K562 (cell line): ENCODE measurements at regions not wholly inside any gene's neighbourhood (a gene's known extent, or its start where the extent isn't known, plus 50 kb on each side); places are given as distances from the start of the nearest gene placed in this dataset.
A peak's percentile ranks its signal among the peaks of the same experiment; 100 is the strongest.

Experiments
- ATAC-seq: fragments of 200-7000 bp; cut with Tn5 transposase; 3 replicates; pipeline ENCODE4 v1.9.1; 2020; ENCODE audit warnings: moderate library complexity
- BruUV-seq: library from RNA; stranded (reverse); fragments of 400-500 nt; replicated peaks from 2 replicates; lab custom pipeline; 2021; lab: Mats Ljungman, UMichigan
- CTCF ChIA-PET: fragments of 300-600 bp; formaldehyde crosslinking; extraction: SDS; loops from one replicate; lab custom pipeline; 2021; ENCODE audit warnings: low intra/inter-chr PET ratio; lab: Yijun Ruan, JAX
- POLR2A ChIA-PET: fragments of 300-600, 350-650 bp; sonication (Branson Sonifier 250); formaldehyde crosslinking; extraction: SDS; loops from one replicate; lab custom pipeline; 2021; ENCODE audit warnings: antibody characterized with exemption, inconsistent platforms; lab: Yijun Ruan, JAX
- DNase-seq, 4 experiments: peaks; one replicate each; pipeline versions ENCODE4 v3.0.0 to v3.0.0-alpha.2; 2011 to 2018; ENCODE audit warnings: low spot score in 3 of 4, mixed read lengths in 3 of 4; ENCODE audit errors: extremely low read depth in 1 of 4
- FAIRE-seq: peaks from 2 replicates; lab custom pipeline; 2011; peaks lifted over from hg19 to GRCh38; lab: Jason Lieb, UNC
- H2AFZ ChIP-seq: 2 replicates; pipeline ENCODE4 v1.6.0; 2011; ENCODE audit warnings: low read depth, low read length, control low read depth, inconsistent platforms
- H3K27ac ChIP-seq: fragments of 200-600 bp; 3 replicates; pipeline ENCODE4 v1.8.0; 2011; ENCODE audit warnings: low read depth, mild to moderate bottlenecking, control low read depth, inconsistent platforms, low read length, moderate library complexity, mixed read lengths; ENCODE audit errors: extremely low read depth
- H3K27me3 ChIP-seq, 2 experiments: fragments of 300-600 bp in 1 of 2; 2 replicates in 1 of 2; 3 replicates in 1 of 2; pipeline versions ENCODE4 v1.6.0 to v1.8.0; 2011; ENCODE audit warnings: inconsistent platforms in 2 of 2, low read length in 2 of 2, mild to moderate bottlenecking in 1 of 2, mixed read lengths in 1 of 2, moderate library complexity in 1 of 2; ENCODE audit not compliant: control insufficient read depth in 2 of 2, insufficient read depth in 2 of 2
- H3K36me3 ChIP-seq: fragments of 300-600 bp; 3 replicates; pipeline ENCODE4 v1.8.0; 2011; ENCODE audit warnings: mild to moderate bottlenecking, low read length, inconsistent platforms; ENCODE audit not compliant: control insufficient read depth, insufficient read depth
- H3K4me1 ChIP-seq, 2 experiments: fragments of 200-600 bp in 1 of 2; replicated peaks in 1 of 2; 2 replicates in 1 of 2; 3 replicates in 1 of 2; pipeline versions ENCODE4 v1.5.1 to v1.8.0; 2011; ENCODE audit warnings: inconsistent platforms in 2 of 2, low read length in 2 of 2, mild to moderate bottlenecking in 1 of 2, mixed read lengths in 1 of 2, moderate library complexity in 1 of 2; ENCODE audit not compliant: control insufficient read depth in 2 of 2, insufficient read depth in 2 of 2
- H3K4me2 ChIP-seq: 2 replicates; pipeline ENCODE4 v1.6.1; 2011; ENCODE audit warnings: low read length, control low read depth, inconsistent platforms, mixed read lengths; ENCODE audit not compliant: insufficient read depth
- H3K4me3 ChIP-seq: fragments of 200-600 bp; sonication (generic), shearing (Covaris generic); 2 replicates; pipeline ENCODE4 v1.5.1; 2016; ENCODE audit warnings: control low read depth, inconsistent platforms
- H3K79me2 ChIP-seq: fragments of 200-600 bp; 3 replicates; pipeline ENCODE4 v1.8.0; 2011; ENCODE audit warnings: low read length, inconsistent platforms; ENCODE audit not compliant: control insufficient read depth, insufficient read depth
- H3K9ac ChIP-seq, 2 experiments: 2 replicates each; pipeline versions ENCODE4 v1.6.0 to v1.6.1; 2011; ENCODE audit warnings: low read depth in 2 of 2, low read length in 2 of 2, control low read depth in 1 of 2, inconsistent platforms in 1 of 2, mild to moderate bottlenecking in 1 of 2, mixed read lengths in 1 of 2; ENCODE audit not compliant: insufficient read depth in 1 of 2
- H3K9me1 ChIP-seq: one replicate; pipeline ENCODE4 v1.6.0; 2011; ENCODE audit warnings: inconsistent platforms, mild to moderate bottlenecking, low read length, moderate library complexity; ENCODE audit not compliant: control insufficient read depth, insufficient read depth
- H3K9me3 ChIP-seq: replicated peaks from 2 replicates; pipeline ENCODE4 v1.5.1; 2011; ENCODE audit warnings: low read depth, low read length, inconsistent platforms; ENCODE audit not compliant: control insufficient read depth, insufficient read depth
- H4K20me1 ChIP-seq: replicated peaks from 2 replicates; pipeline ENCODE4 v1.6.1; 2011; ENCODE audit warnings: low read length, inconsistent platforms, mixed read lengths; ENCODE audit not compliant: control insufficient read depth, insufficient read depth
- ARID2 ChIP-seq: fragments of 450-650 bp; IDR thresholded peaks from 2 replicates; pipeline ENCODE4 v1.6.1; 2017; ENCODE audit warnings: antibody characterized with exemption, mild to moderate bottlenecking
- KDM5B ChIP-seq: fragments of 200-600 bp; sonication (generic); IDR thresholded peaks from 2 replicates; pipeline ENCODE4 v1.6.1; 2012; ENCODE audit warnings: low read depth, mild to moderate bottlenecking, moderate library complexity, low read length, control low read depth, inconsistent platforms; ENCODE audit not compliant: insufficient replicate concordance
- MAX ChIP-seq: sonication (generic); formaldehyde crosslinking; IDR thresholded peaks from 2 replicates; pipeline ENCODE4 v1.9.0; 2022; ENCODE audit warnings: mild to moderate bottlenecking, missing genetic modification reagents
- NFIC ChIP-seq: fragments of 450-650 bp; IDR thresholded peaks from 2 replicates; pipeline ENCODE4 v1.6.1; 2017; ENCODE audit warnings: mild to moderate bottlenecking, inconsistent platforms
- NRF1 ChIP-seq, 2 experiments: fragments of 450-650 bp; IDR thresholded peaks in 1 of 2; conservative IDR thresholded peaks in 1 of 2; 2 replicates each; pipeline ENCODE4 v1.6.1; 2014; ENCODE audit warnings: mild to moderate bottlenecking in 2 of 2
- TCF7L2 ChIP-seq: fragments of 150-350 bp; IDR thresholded peaks from 2 replicates; pipeline ENCODE4 v1.6.1; 2016; ENCODE audit warnings: low read depth, mild to moderate bottlenecking, low read length, moderate library complexity
- whole genome bisulfite sequencing: fragments of 100-300 bp; shearing (Covaris generic); methylation state at CpG from one replicate; pipeline ENCODE4 v1.1.6; 2016; ENCODE audit warnings: low coverage, mixed read lengths; ENCODE audit not compliant: insufficient coverage; ENCODE audit errors: missing lambda C conversion rate; 5-methylcytosine and 5-hydroxymethylcytosine counted together
- in situ Hi-C: fragments of 300-500 bp; cut with MboI; formaldehyde crosslinking; loops from 4 replicates; pipeline ENCODE4 v1.15.0; 2018; ENCODE audit warnings: inconsistent platforms, mixed read lengths
- intact Hi-C: fragments of 100-400 bp; cut with micrococcal nuclease; formaldehyde crosslinking; loops from 2 replicates; pipeline ENCODE4 v1.14.2; 2022

GRCh38 chr2:74050151-74050550 lies 65.4 kb downstream of the TET3 start:
- intact Hi-C loops (no loop called here), in situ Hi-C loops (no loop called here)
- H3K9ac ChIP-seq: no peak overlapping the region
- peaks cover 40 to 53% of the 10 kb centered on the region in 2 experiments for H3K4me1 ChIP-seq
- peaks cover 38% of the 10 kb centered on the region for H3K36me3 ChIP-seq
- peaks cover 53% of the 10 kb centered on the region for H3K79me2 ChIP-seq
- no peak for TF ChIP-seq ARID2
- TF ChIP-seq KDM5B: no peak
- no peak for TF ChIP-seq MAX
- TF ChIP-seq TCF7L2: no peak
- 89% methylated on average over 5 of the region's 5 CpGs for WGBS
- H4K20me1 ChIP-seq: no peaks in the 10 kb centered on the region
- H3K27me3 ChIP-seq: no peaks in the 10 kb centered on the region
- H3K27ac ChIP-seq: no peak overlapping the region; the same call in 2 of the 3 replicates
- no TSS peak for BruUV-seq
- FAIRE-seq: no peak
- ChIA-PET CTCF (no interaction called here), POLR2A (interaction anchor here (1.2 kb wide), 1 partner anchor 38 kb away, joined by 3 read pairs; no protein-coding TSS in a partner anchor)
- no peak for ATAC-seq
- peaks cover 5% of the 10 kb centered on the region for H3K9me1 ChIP-seq
- no peak overlapping the region for H3K4me2 ChIP-seq
- H2AFZ ChIP-seq: no peak overlapping the region
- no peaks in the 10 kb centered on the region for H3K9me3 ChIP-seq
- DNase-seq: no peak
- H3K4me3 ChIP-seq: no peak overlapping the region

DNA sequence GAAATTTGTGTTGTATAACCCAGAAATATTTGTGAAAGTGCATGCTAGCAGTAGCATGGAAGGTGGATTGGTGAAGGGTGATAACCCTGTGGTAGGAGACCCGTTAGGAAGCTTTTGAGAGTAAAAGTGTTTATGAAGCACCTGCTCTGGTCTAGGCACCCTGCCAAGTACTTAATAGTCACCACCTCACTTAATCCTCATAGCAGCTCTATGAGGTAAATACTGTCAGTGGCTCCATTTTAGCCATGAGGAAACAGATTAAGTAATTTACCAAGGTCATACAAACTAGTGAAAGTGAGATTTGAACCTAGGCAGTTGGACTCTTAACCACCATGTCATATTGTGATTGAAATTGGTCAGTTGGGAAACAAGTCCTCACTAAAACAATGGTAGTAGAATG lies 66.8 kb downstream of the TET3 start:
- Histone ChIP-seq H3K4me3 (no peak overlapping the region), H2AFZ (no peak overlapping the region), H3K9me1 (peaks cover 2% of the 10 kb centered on the region), H3K79me2 (peaks cover 50% of the 10 kb centered on the region), H3K9me3 (no peaks in the 10 kb centered on the region), H3K27ac (no peak overlapping the region), H3K4me2 (no peak overlapping the region), H3K4me1 (peaks cover 36 to 53% of the 10 kb centered on the region in 2 experiments), H3K27me3 (no peaks in the 10 kb centered on the region), H3K36me3 (peaks cover 33% of the 10 kb centered on the region), H3K9ac (no peak overlapping the region), H4K20me1 (no peaks in the 10 kb centered on the region)
- ATAC-seq: no peak
- peak; percentile 19 for FAIRE-seq
- no peak for DNase-seq
- in situ Hi-C loops (no loop called here), intact Hi-C loops (no loop called here)
- CTCF ChIA-PET: no interaction called here
- no TSS peak for BruUV-seq
- 11% methylated on average over 1 of the region's 1 CpG for WGBS
- POLR2A ChIA-PET: interaction anchor here (0.6 to 1.6 kb wide), 5 partner anchors 10 to 341 kb away, joined by 3 to 7 read pairs (median 3); no protein-coding TSS in a partner anchor
- TF ChIP-seq NRF1 (conservative IDR thresholded peaks at IDR 0.05 in 1 of 2, IDR thresholded peaks at IDR 0.05 in 1 of 2) (no peak), NFIC (peak; percentile 66)
